ENCODE measurements at regions not wholly inside any gene's neighbourhood (a gene's known extent, or its start where the extent isn't known, plus 50 kb on each side); places are given as distances from the start of the nearest gene placed in this dataset.

DNA sequence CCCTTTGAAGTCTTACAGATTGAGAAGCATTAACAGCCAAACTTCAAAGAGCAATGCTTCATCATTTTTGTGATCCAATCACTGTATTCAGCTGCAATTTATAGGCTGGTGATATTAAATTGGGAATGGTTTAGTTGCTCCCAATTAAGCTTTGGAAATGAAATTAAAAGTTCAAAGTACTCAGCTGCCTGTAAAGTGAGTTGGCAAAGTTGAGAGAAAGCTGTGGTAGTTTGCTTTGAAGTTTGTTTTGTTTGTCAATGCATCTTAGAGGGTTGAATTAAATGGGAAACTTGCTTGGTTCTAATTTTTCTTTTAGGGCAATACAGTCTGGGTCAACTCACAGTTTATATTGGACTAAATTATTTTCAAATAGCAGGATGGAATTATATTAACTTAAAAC, 238.4 kb upstream of the CTSO start:
- CTCF ChIA-PET = no interaction called here
- no peaks in the 10 kb centered on the region for H3K27me3 ChIP-seq (ENCODE audit: insufficient read depth, low read depth)
- POLR2A ChIA-PET (ENCODE audit: unreplicated experiment) = interaction anchor here (0.7 kb wide), 1 partner anchor 892 kb away, joined by 4 read pairs; no protein-coding TSS in a partner anchor
- H3K9me3 ChIP-seq (ENCODE audit: insufficient read depth, low read depth) = no peaks in the 10 kb centered on the region
- DNase-seq = no peak
- no peak overlapping the region for H3K27ac ChIP-seq
- peaks cover 6% of the 10 kb centered on the region; the same call in 1 of the 2 replicates for H3K4me1 ChIP-seq (replicated peaks; ENCODE audit: insufficient read depth)
- no peaks in the 10 kb centered on the region for H3K79me2 ChIP-seq (ENCODE audit: low read depth)
- no peak overlapping the region for H2AFZ ChIP-seq
- no peaks in the 10 kb centered on the region; the same call in 1 of the 2 replicates for H3F3A ChIP-seq (ENCODE audit: insufficient read depth, low read depth)
- TF ChIP-seq, protein P1, sequence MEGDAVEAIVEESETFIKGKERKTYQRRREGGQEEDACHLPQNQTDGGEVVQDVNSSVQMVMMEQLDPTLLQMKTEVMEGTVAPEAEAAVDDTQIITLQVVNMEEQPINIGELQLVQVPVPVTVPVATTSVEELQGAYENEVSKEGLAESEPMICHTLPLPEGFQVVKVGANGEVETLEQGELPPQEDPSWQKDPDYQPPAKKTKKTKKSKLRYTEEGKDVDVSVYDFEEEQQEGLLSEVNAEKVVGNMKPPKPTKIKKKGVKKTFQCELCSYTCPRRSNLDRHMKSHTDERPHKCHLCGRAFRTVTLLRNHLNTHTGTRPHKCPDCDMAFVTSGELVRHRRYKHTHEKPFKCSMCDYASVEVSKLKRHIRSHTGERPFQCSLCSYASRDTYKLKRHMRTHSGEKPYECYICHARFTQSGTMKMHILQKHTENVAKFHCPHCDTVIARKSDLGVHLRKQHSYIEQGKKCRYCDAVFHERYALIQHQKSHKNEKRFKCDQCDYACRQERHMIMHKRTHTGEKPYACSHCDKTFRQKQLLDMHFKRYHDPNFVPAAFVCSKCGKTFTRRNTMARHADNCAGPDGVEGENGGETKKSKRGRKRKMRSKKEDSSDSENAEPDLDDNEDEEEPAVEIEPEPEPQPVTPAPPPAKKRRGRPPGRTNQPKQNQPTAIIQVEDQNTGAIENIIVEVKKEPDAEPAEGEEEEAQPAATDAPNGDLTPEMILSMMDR (conservative IDR thresholded peaks at IDR 0.05) = no peak
- no peak for TF ChIP-seq EZH2 (IDR thresholded peaks at IDR 0.05; ENCODE audit: low read depth)
- H3K4me3 ChIP-seq = no peak overlapping the region
- no TSS peak for BruUV-seq (replicated peaks)
- no peaks in the 10 kb centered on the region for H4K20me1 ChIP-seq (ENCODE audit: insufficient read depth)
- intact Hi-C loops (cut with micrococcal nuclease; ENCODE audit: unreplicated experiment) = no loop called here
- no peaks in the 10 kb centered on the region for H3K9me2 ChIP-seq (ENCODE audit: insufficient read depth)
- H3K36me3 ChIP-seq (ENCODE audit: low read depth) = no peaks in the 10 kb centered on the region
- no peak overlapping the region for H3K4me2 ChIP-seq

DNA sequence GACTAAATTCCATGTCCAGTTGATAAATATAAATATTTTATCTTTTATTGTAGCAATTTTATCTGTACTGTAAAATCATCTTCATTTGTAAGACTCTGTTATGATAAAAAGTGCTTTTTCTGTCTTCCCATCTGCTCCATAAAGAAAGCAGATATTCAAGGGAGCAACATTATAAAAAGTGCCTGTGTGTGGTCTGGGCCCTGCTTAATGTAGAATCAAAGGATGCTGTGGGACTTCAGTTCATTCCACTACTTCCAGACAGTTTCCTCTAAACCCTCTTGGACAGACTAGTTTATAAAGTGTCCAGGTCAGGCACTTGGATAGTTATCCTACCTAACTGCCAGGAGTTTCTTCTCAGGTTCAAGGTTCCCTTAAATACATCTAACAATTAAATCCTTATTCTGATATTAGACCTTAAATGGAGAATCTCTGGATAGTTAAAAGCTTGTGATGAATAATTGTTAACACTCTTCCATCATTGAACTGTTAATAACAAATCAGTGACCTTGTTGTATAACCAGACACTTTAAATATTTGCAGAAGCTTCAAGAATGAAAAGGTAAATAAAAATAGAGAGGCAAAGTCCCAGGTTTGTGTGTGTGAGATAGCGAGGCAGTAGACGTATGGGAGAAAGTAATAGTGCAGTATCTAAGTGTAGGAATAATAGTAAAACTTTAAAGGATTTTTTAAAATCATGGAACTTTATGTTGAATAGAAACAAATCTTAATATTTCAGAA, 237.5 kb upstream of the CTSO start:
- no TSS peak for BruUV-seq (replicated peaks)
- no peak for TF ChIP-seq EZH2 (IDR thresholded peaks at IDR 0.05; ENCODE audit: low read depth)
- TF ChIP-seq, protein P1 (conservative IDR thresholded peaks at IDR 0.05) = no peak
- intact Hi-C loops (cut with micrococcal nuclease; ENCODE audit: unreplicated experiment) = no loop called here

DNA sequence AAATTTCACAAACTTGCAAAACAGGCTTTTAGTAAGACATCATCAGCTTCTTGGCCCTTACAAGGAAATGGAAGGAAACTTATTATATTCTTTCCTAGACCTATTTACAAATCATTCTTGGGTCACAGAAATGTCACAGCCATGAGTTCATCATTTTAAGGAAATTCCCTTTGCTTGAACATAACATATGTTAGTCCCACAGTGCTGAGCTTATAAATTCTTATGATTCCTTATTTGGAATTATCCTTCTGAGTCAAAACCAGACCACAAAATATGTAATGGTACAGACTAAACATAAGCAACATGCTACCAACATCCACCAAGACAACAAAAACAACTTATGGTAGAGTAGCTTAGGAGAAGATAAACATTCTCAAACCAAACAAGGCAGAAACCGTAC, 236.9 kb upstream of the CTSO start:
- intact Hi-C loops (cut with micrococcal nuclease; ENCODE audit: unreplicated experiment) = no loop called here

More for the DNA sequence above, 237.5 kb upstream of the CTSO start:
- Histone ChIP-seq H3K27ac (no peak overlapping the region), H3F3A (ENCODE audit: insufficient read depth, low read depth) (no peaks in the 10 kb centered on the region; the same call in 1 of the 2 replicates), H3K4me3 (no peak overlapping the region), H2AFZ (no peak overlapping the region), H4K20me1 (ENCODE audit: insufficient read depth) (no peaks in the 10 kb centered on the region), H3K27me3 (ENCODE audit: insufficient read depth, low read depth) (no peaks in the 10 kb centered on the region), H3K4me1 (replicated peaks; ENCODE audit: insufficient read depth) (peaks cover 6% of the 10 kb centered on the region; the same call in 1 of the 2 replicates), H3K9me2 (ENCODE audit: insufficient read depth) (no peaks in the 10 kb centered on the region), H3K36me3 (ENCODE audit: low read depth) (no peaks in the 10 kb centered on the region), H3K4me2 (no peak overlapping the region), H3K79me2 (ENCODE audit: low read depth) (no peaks in the 10 kb centered on the region), H3K9me3 (ENCODE audit: insufficient read depth, low read depth) (no peaks in the 10 kb centered on the region)
- POLR2A ChIA-PET (ENCODE audit: unreplicated experiment) = no interaction called here
- CTCF ChIA-PET = no interaction called here
- DNase-seq = no peak

More for the DNA sequence above, 236.9 kb upstream of the CTSO start:
- Histone ChIP-seq H3K9me2 (ENCODE audit: insufficient read depth) (no peaks in the 10 kb centered on the region), H4K20me1 (ENCODE audit: insufficient read depth) (no peaks in the 10 kb centered on the region), H3K27ac (no peak overlapping the region), H3K4me3 (no peak overlapping the region), H2AFZ (no peak overlapping the region), H3K27me3 (ENCODE audit: insufficient read depth, low read depth) (no peaks in the 10 kb centered on the region), H3K9me3 (ENCODE audit: insufficient read depth, low read depth) (no peaks in the 10 kb centered on the region), H3K36me3 (ENCODE audit: low read depth) (no peaks in the 10 kb centered on the region), H3K79me2 (ENCODE audit: low read depth) (no peaks in the 10 kb centered on the region), H3F3A (ENCODE audit: insufficient read depth, low read depth) (no peaks in the 10 kb centered on the region; the same call in 1 of the 2 replicates), H3K4me2 (no peak overlapping the region), H3K4me1 (replicated peaks; ENCODE audit: insufficient read depth) (peaks cover 6% of the 10 kb centered on the region; the same call in 1 of the 2 replicates)
- ChIA-PET POLR2A (ENCODE audit: unreplicated experiment) (no interaction called here), CTCF (no interaction called here)
- BruUV-seq (replicated peaks) = no TSS peak
- DNase-seq = no peak
- TF ChIP-seq, protein P1 (conservative IDR thresholded peaks at IDR 0.05) = no peak
- TF ChIP-seq EZH2 (IDR thresholded peaks at IDR 0.05; ENCODE audit: low read depth) = no peak
